HL-60 (cell line): ENCODE measurements at regions not wholly inside any gene's neighbourhood (a gene's known extent, or its start where the extent isn't known, plus 50 kb on each side); places are given as distances from the start of the nearest gene placed in this dataset.

Experiments
- CTCF ChIP-seq: IDR thresholded peaks from one replicate; pipeline ENCODE4 v1.5.1; 2011; ENCODE audit warnings: low read length, control low read depth, inconsistent platforms; ENCODE audit not compliant: insufficient read depth
- GABPA ChIP-seq: IDR thresholded peaks from 2 replicates; pipeline ENCODE4 v1.6.1; 2012; ENCODE audit warnings: low read depth
- POLR2AphosphoS5 ChIP-seq: IDR thresholded peaks from 2 replicates; pipeline ENCODE4 v1.6.1; 2012; ENCODE audit warnings: low read depth
- REST ChIP-seq: IDR thresholded peaks from 2 replicates; pipeline ENCODE4 v1.6.1; 2012; ENCODE audit warnings: low read depth; ENCODE audit not compliant: insufficient replicate concordance
- SPI1 ChIP-seq: IDR thresholded peaks from 2 replicates; pipeline ENCODE4 v1.6.1; 2012; ENCODE audit warnings: low read depth, mild to moderate bottlenecking, borderline replicate concordance

- TF ChIP-seq CTCF = no peak
- TF ChIP-seq POLR2AphosphoS5 = no peak
- no peak for TF ChIP-seq REST
- no peak for TF ChIP-seq GABPA
- no peak for TF ChIP-seq SPI1
These were observed 272.8 kb upstream of the RORA start for GRCh38 chr15:61501815-61502389.
